GM19023 (cell line): ENCODE measurements at regions not wholly inside any gene's neighbourhood (a gene's known extent, or its start where the extent isn't known, plus 50 kb on each side); places are given as distances from the start of the nearest gene placed in this dataset.

Source experiments
- ATAC-seq: cut with Tn5 transposase; IDR thresholded peaks from one replicate; pipeline ENCODE4 v1.9.1; 2021; ENCODE audit warnings: mild to moderate bottlenecking, moderate library complexity; ENCODE audit not compliant: unreplicated experiment

GRCh38 chr15:93150910-93151881 lies 62.2 kb upstream of the RGMA start:
- ATAC-seq: no peak

- no peak for ATAC-seq
These were observed 57.6 kb upstream of the RGMA start for GRCh38 chr15:93146601-93147000.

GRCh38 chr15:93146196-93146595 lies 57.2 kb upstream of the RGMA start:
- no peak for ATAC-seq

GRCh38 chr15:93144463-93145236 lies 55.6 kb upstream of the RGMA start:
- no peak for ATAC-seq

GRCh38 chr15:93143186-93143585 lies 54.2 kb upstream of the RGMA start:
- no peak for ATAC-seq

- no peak for ATAC-seq
These were observed 52.4 kb upstream of the RGMA start for GRCh38 chr15:93141371-93141794.

GRCh38 chr15:93139436-93139835 lies 50.4 kb upstream of the RGMA start:
- no peak for ATAC-seq

GRCh38 chr15:93138681-93139250 lies 49.8 kb upstream of the RGMA start:
- ATAC-seq: no peak
